OCI-M1 (cell line): ENCODE measurements at regions not wholly inside any gene's neighbourhood (a gene's known extent, or its start where the extent isn't known, plus 50 kb on each side); places are given as distances from the start of the nearest gene placed in this dataset.

Experiments
- DNase-seq: peaks from one replicate; lab custom pipeline; 2025; lab: John Stamatoyannopoulos, UW

- no peak for DNase-seq
Observed at GRCh38 chr12:76219806-76220205, 128.4 kb downstream of the BBS10 start.

- peak; percentile 3 for DNase-seq
Observed at GRCh38 chr12:76216585-76217472, 131.4 kb downstream of the BBS10 start.

DNA sequence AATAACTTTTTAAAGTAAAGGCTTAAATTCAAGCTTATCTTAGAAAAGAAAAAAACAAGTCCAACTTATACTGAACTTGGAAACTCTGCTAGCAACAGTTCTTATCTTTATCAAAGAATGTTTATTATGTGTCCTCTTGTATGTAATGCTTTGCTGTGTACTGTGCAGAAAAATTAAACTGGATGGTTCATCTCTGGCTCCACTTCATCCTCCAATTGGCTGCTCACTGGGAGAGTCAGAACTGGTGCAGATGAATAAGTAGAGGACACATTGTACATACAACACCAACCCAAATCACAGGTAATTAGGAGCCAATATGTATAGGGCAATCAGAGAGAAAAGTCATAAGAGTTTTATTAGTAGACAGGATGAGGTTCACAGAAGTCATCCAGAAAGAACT is 123.6 kb upstream of the NAP1L1 start:
- DNase-seq: no peak

- peak; percentile 39 for DNase-seq
Observed at GRCh38 chr12:76206677-76207072, 122.2 kb upstream of the NAP1L1 start.

DNA sequence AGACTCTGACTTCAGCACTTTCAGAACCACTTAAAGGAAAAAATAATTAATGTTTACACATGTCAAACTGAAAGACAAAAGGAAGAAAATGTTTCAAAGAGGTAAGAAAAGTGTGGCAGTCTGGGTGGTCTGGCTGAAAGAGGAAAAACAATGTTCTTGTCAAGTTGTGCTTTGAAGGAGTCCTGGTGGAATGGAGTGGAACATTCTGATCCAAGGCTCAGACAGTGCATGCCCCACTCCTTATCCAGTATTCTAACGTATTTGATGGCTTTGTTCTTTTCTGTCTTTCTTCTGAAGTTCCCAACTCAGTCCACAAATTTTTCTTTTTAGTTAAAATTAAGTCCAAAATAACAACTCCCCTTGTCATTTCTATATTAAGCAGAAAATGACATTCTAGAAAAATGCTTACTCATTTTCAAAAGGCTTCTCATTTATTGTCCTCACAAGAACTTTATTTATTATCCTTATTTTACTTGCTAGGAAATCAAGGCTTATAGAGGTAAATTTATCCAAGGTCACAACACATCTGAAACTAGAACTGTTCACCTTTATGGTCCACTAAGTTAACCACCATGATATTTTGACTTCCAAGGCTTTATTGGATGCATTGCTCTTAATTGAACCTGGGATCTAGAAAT is 121.7 kb upstream of the NAP1L1 start:
- no peak for DNase-seq

DNA sequence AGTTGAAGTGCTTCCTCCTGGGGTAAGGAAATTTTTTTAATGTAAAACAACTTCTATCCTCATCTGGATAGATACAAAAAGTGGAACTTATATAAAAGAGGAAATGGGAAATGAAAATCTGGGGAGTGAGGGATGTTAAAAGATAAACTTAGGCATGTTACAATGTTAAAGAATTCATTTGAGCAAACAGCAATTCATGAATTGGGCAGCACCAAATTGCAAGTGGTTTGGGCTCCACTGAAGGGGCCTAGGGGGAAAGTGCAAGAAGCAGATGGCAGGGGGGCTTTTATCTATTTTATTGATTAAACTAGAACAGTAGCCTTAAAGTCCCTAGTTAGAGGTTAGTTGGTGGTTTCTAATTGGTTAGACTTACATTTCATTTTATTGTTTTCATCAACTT is 118.1 kb upstream of the NAP1L1 start:
- peak; percentile 11 for DNase-seq

- DNase-seq: peak; percentile 18
Observed at GRCh38 chr12:76201758-76202157, 117.3 kb upstream of the NAP1L1 start.

- no peak for DNase-seq
Observed at GRCh38 chr12:76201316-76201715, 116.8 kb upstream of the NAP1L1 start.

- DNase-seq: peak; percentile 69
Observed at GRCh38 chr12:76199808-76200207, 115.3 kb upstream of the NAP1L1 start.

DNA sequence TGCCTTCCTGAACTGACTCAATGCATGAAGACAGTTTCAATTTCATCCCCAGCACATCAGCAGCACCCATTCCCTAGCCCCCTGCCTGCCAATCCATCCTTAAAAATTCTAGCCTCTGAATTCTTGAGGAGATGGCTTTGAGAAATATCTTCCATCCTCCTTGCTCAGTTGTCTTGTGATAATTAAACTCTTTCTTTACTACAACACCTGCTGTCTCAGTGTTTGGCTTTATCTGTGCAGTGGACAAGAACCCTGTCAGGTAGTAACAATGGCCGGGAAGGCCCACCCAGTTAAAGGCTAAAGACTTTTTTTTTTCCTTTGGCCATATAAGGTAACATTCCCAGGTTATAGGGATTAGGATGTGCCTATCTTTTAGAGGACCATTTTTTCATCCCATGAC is 114.4 kb upstream of the NAP1L1 start:
- peak; percentile 32 for DNase-seq

GRCh38 chr12:76197283-76197682 is 112.8 kb upstream of the NAP1L1 start:
- DNase-seq: no peak

- no peak for DNase-seq
Observed at GRCh38 chr12:76195920-76196319, 111.4 kb upstream of the NAP1L1 start.

GRCh38 chr12:76194724-76195123 is 110.2 kb upstream of the NAP1L1 start:
- no peak for DNase-seq

- peak; percentile 14 for DNase-seq
Observed at GRCh38 chr12:76193961-76194360, 109.5 kb upstream of the NAP1L1 start.

GRCh38 chr12:76192416-76192815 is 107.9 kb upstream of the NAP1L1 start:
- DNase-seq: no peak

- DNase-seq: no peak
Observed at GRCh38 chr12:76190299-76190698, 105.8 kb upstream of the NAP1L1 start.

DNA sequence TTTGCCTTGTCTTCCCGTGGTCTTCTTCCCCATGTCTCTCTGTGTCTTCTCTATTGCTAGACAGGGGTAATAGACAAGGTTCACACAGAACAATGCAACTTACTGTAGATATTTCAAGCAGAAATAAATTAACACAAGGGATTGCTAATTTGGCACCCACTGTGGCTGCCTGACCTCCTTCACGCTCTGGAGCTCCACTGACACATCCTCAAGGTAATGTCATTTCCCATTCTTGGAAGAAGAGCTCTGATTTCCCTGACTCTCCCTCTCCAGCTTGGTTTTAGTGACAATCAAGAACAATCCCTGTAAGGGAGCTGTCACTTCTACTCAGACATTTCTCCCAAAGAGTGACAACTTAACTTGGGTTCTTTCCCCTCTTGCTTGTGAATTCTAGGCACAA is 105.4 kb upstream of the NAP1L1 start:
- no peak for DNase-seq

DNA sequence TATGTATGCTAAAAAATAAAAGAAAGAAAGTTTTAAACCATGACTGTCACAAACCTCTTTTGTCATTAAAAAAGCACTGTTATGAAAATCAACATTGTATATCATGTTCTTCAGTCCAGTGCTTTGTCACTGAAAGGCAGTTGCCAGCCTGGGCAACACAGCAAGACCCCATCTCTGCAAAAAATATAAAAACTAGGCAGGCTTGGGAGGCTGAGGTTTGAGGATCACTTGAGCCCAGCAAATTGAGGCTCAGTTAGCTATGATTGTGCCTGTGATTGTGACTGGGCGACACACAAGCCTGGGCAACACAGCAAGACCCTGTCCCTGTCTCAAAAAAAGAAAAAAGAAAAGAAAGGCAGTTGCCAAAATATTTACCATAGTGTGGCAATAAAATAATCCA is 102.7 kb upstream of the NAP1L1 start:
- DNase-seq: no peak

DNA sequence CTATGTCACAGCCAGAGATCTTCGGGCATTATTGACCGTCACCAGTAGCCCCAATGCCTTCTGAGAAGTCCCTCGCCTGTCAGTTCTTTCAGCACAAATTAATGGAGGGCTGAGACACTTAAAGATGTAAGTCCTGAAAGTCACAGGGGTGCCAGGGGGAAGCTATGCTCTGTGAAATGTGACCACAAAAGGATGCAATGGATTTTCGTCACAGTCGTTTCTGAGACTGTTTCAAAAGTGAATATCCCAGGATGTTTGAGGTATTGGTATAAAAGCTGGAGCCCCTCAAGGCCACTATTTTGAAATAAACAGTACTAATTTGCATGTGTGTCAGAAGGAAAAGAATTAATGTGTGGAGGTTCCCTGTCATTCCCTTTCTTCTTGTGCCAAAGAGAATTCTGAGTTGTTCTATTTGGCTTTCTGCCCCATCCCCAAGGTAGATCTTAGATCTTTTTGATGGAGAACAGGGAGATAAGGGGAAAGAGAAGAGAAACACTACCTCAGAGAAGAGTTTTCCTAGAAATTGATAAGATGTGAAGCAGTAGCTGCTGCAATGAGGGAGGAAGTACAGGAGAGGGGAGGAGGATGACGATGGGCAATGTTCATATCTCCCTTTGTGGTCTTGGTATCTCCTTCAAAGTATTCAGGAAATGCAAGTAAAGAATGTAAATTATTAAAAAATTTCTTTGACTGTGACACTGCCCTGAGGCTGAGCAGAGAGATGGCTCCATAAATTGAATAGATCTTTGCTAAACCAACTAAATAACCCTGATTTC is 101.8 kb upstream of the NAP1L1 start:
- DNase-seq: peak; percentile 64

DNA sequence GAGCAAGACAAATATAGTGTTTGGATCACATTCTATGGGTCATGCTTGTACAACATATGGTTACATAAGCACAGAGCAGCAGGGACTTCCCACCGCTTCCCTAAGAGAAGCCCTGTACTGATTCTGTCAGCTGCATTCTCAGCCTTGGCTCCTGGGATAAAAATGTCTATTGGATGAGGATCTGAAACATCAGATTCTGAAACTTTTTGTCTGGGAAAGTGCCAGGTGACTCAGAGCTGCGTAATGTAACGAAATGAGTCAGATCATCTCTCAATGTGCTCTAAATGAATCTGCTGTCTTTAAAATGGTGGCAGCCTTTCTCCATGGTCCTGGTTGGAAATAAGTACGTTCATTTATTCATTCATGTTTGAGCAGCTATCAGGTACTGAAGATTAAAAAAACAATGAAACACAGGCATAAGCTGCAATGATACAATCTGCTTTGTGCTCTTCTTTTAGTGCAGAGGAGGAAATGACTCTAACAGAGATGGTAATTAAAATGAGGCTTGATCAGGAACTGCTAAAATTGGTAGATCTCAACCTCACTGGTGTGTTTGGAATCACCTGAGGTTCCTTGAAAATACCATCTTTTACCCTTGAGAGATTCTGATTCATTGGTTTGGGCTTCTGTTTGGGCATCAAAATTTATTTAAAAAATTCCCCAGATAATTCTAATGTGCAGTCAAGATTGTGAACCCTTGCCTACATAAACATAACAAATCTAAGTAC is 99.1 kb upstream of the NAP1L1 start:
- peak; percentile 19 for DNase-seq

DNA sequence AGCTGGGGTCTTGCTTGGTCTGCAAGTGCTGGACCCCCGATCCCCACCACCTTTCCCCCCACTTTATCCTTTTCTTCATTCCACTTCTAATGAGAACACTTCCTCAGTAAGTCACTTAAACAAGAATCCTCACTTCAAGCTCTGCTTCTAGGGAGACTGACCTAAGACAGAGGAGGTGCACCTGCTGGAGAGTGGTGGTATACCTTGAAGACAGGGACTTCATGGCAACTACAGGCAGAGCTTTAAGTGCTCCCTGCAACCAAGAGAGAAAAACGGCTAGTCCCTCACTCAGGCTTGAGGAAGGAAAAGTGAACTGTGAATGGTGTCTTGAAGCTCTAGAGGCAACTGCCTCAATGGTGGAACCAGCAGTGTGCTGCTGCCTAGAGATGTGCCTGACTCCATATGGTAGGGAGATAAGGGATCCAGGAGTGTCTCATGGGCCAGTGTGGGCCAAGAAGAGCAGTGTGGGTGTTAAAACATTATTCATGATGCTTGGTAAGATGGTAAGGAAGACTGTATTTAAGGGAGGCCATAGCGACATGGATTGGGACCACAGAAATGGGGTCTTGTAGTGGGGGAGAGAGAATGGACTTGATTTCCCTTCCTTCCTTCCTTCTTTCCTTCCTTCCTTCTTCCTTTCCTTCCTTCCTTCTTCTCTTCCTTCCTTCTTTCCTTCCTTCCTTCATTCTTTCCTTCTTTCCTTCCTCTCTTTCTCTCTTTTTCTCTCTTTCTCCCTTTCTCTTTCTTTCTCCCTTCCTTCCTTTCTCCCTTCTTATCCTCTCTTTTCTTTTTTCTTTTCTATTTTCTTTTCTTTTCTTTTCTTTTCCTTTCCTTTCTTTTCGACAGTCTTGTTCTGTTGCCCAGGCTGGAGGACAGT is 96.2 kb upstream of the NAP1L1 start:
- DNase-seq: peak; percentile 33
